ENCODE measurements at regions not wholly inside any gene's neighbourhood (a gene's known extent, or its start where the extent isn't known, plus 50 kb on each side); places are given as distances from the start of the nearest gene placed in this dataset.
"Not testable (repeated sequence)": the region's sequence is repeated elsewhere in the genome, so short reads cannot be mapped to it uniquely, and the experiment has no call there.

- H3K9me3 Mint-ChIP-seq; H3K36me3 Mint-ChIP-seq (ENCODE audit: low read depth); H3K4me1 Mint-ChIP-seq; DNase-seq; H3K27me3 Mint-ChIP-seq; H3K27ac Mint-ChIP-seq; H3K4me3 Mint-ChIP-seq; intact Hi-C loops (cut with micrococcal nuclease): not testable (repeated sequence)
Measured at GRCh38 chr16:29233705-29234404, 172.7 kb downstream of the NPIPB11 start.

GRCh38 chr16:29232811-29233704 lies 173.5 kb downstream of the NPIPB11 start:
- Mint-ChIP-seq H3K36me3 (ENCODE audit: low read depth) (no peaks in the 10 kb centered on the region), H3K9me3 (no peaks in the 10 kb centered on the region), H3K27ac (no peak overlapping the region), H3K4me3 (no peak overlapping the region), H3K27me3 (no peaks in the 10 kb centered on the region), H3K4me1 (peaks cover 2% of the 10 kb centered on the region)
- intact Hi-C loops (cut with micrococcal nuclease): no loop called here
- DNase-seq: no peak

GRCh38 chr16:29232160-29232705 lies 174.3 kb downstream of the NPIPB11 start:
- DNase-seq; H3K27me3 Mint-ChIP-seq; H3K36me3 Mint-ChIP-seq (ENCODE audit: low read depth); intact Hi-C loops (cut with micrococcal nuclease); H3K4me1 Mint-ChIP-seq; H3K27ac Mint-ChIP-seq; H3K4me3 Mint-ChIP-seq; H3K9me3 Mint-ChIP-seq: not testable (repeated sequence)

GRCh38 chr16:29231244-29231643 lies 175.3 kb downstream of the NPIPB11 start:
- H3K4me1 Mint-ChIP-seq: peaks cover 3% of the 10 kb centered on the region
- H3K4me3 Mint-ChIP-seq: no peak overlapping the region
- peaks cover 4% of the 10 kb centered on the region for H3K36me3 Mint-ChIP-seq (ENCODE audit: low read depth)
- H3K9me3 Mint-ChIP-seq: peaks cover 7% of the 10 kb centered on the region
- H3K27ac Mint-ChIP-seq: no peak overlapping the region
- no peak for DNase-seq
- intact Hi-C loops (cut with micrococcal nuclease): no loop called here
- H3K27me3 Mint-ChIP-seq: no peaks in the 10 kb centered on the region

GRCh38 chr16:29230671-29231096 lies 175.8 kb downstream of the NPIPB11 start:
- DNase-seq: no peak
- intact Hi-C loops (cut with micrococcal nuclease): no loop called here

GRCh38 chr16:29230006-29230668 lies 176.4 kb downstream of the NPIPB11 start:
- H3K36me3 Mint-ChIP-seq (ENCODE audit: low read depth); DNase-seq; H3K9me3 Mint-ChIP-seq; H3K27me3 Mint-ChIP-seq; H3K4me1 Mint-ChIP-seq; H3K27ac Mint-ChIP-seq; intact Hi-C loops (cut with micrococcal nuclease); H3K4me3 Mint-ChIP-seq: not testable (repeated sequence)

More at GRCh38 chr16:29230671-29231096, 175.8 kb downstream of the NPIPB11 start:
- H3K27me3 Mint-ChIP-seq: no peaks in the 10 kb centered on the region
- no peak overlapping the region for H3K27ac Mint-ChIP-seq
- H3K4me3 Mint-ChIP-seq: no peak overlapping the region
- H3K9me3 Mint-ChIP-seq: peaks cover 8% of the 10 kb centered on the region
- peaks cover 4% of the 10 kb centered on the region for H3K36me3 Mint-ChIP-seq (ENCODE audit: low read depth)
- peaks cover 3% of the 10 kb centered on the region for H3K4me1 Mint-ChIP-seq

- H3K4me1 Mint-ChIP-seq; H3K36me3 Mint-ChIP-seq (ENCODE audit: low read depth); intact Hi-C loops (cut with micrococcal nuclease): not testable (repeated sequence)
Measured at GRCh38 chr16:29229616-29230005, 176.9 kb downstream of the NPIPB11 start.

GRCh38 chr16:29228664-29229611 lies 177.6 kb downstream of the NPIPB11 start:
- not testable (repeated sequence) for H3K27ac Mint-ChIP-seq

More at GRCh38 chr16:29229616-29230005, 176.9 kb downstream of the NPIPB11 start:
- not testable (repeated sequence) for H3K27me3 Mint-ChIP-seq, DNase-seq, H3K4me3 Mint-ChIP-seq, H3K27ac Mint-ChIP-seq, H3K9me3 Mint-ChIP-seq

GRCh38 chr16:29227751-29228663 lies 178.5 kb downstream of the NPIPB11 start:
- H3K9me3 Mint-ChIP-seq; H3K4me3 Mint-ChIP-seq; H3K27me3 Mint-ChIP-seq; H3K27ac Mint-ChIP-seq; intact Hi-C loops (cut with micrococcal nuclease); H3K36me3 Mint-ChIP-seq (ENCODE audit: low read depth): not testable (repeated sequence)
- H3K4me1 Mint-ChIP-seq: peaks cover 12% of the 10 kb centered on the region
- peak; percentile 87 for DNase-seq

More at GRCh38 chr16:29228664-29229611, 177.6 kb downstream of the NPIPB11 start:
- H3K4me3 Mint-ChIP-seq; H3K27me3 Mint-ChIP-seq; DNase-seq; H3K36me3 Mint-ChIP-seq (ENCODE audit: low read depth); intact Hi-C loops (cut with micrococcal nuclease); H3K4me1 Mint-ChIP-seq; H3K9me3 Mint-ChIP-seq: not testable (repeated sequence)

- Mint-ChIP-seq H3K4me3 (no peak overlapping the region), H3K36me3 (ENCODE audit: low read depth) (peaks cover 4% of the 10 kb centered on the region)
- intact Hi-C loops (cut with micrococcal nuclease): no loop called here
Measured at GRCh38 chr16:29226782-29227181, 179.7 kb downstream of the NPIPB11 start.

GRCh38 chr16:29224675-29225074 lies 181.8 kb downstream of the NPIPB11 start:
- Mint-ChIP-seq H3K9me3 (peaks cover 11% of the 10 kb centered on the region), H3K4me1 (peaks cover 12% of the 10 kb centered on the region)
- DNase-seq; H3K27ac Mint-ChIP-seq; H3K36me3 Mint-ChIP-seq (ENCODE audit: low read depth); intact Hi-C loops (cut with micrococcal nuclease); H3K4me3 Mint-ChIP-seq; H3K27me3 Mint-ChIP-seq: not testable (repeated sequence)

More at GRCh38 chr16:29226782-29227181, 179.7 kb downstream of the NPIPB11 start:
- Mint-ChIP-seq H3K9me3 (peaks cover 8% of the 10 kb centered on the region), H3K27ac (no peak overlapping the region), H3K4me1 (peaks cover 12% of the 10 kb centered on the region), H3K27me3 (no peaks in the 10 kb centered on the region)
- DNase-seq: no peak

GRCh38 chr16:29222615-29223014 lies 183.9 kb downstream of the NPIPB11 start:
- DNase-seq; H3K4me1 Mint-ChIP-seq; intact Hi-C loops (cut with micrococcal nuclease); H3K27me3 Mint-ChIP-seq; H3K4me3 Mint-ChIP-seq; H3K27ac Mint-ChIP-seq: not testable (repeated sequence)
- Mint-ChIP-seq H3K36me3 (ENCODE audit: low read depth) (peaks cover 16% of the 10 kb centered on the region), H3K9me3 (peaks cover 20% of the 10 kb centered on the region)

All from activated CD4-positive, alpha-beta T cell treated with anti-CD3 and anti-CD28 coated beads, Interleukin-2, amount 10 ng/mL, durations not matched to agents 24 days and 14 days (primary cell).